SU-DHL-6 (cell line): ENCODE measurements at regions not wholly inside any gene's neighbourhood (a gene's known extent, or its start where the extent isn't known, plus 50 kb on each side); places are given as distances from the start of the nearest gene placed in this dataset.

Source experiments
- EZH2phosphoT487 ChIP-seq: fragments of 200-600 bp; sonication (generic), shearing (Covaris generic); conservative IDR thresholded peaks from 2 replicates; pipeline ENCODE4 v1.6.1; 2018; ENCODE audit warnings: mild to moderate bottlenecking, antibody characterized with exemption, low read length, moderate library complexity, mixed read lengths
- TF ChIP-seq, protein P1 (sequence below): fragments of 200-600 bp; sonication (generic); IDR thresholded peaks from one replicate; pipeline ENCODE4 v1.5.1; 2017; ENCODE audit warnings: antibody characterized with exemption, mild to moderate bottlenecking, low read length, moderate library complexity; ENCODE audit not compliant: insufficient read depth, poor library complexity, severe bottlenecking

DNA sequence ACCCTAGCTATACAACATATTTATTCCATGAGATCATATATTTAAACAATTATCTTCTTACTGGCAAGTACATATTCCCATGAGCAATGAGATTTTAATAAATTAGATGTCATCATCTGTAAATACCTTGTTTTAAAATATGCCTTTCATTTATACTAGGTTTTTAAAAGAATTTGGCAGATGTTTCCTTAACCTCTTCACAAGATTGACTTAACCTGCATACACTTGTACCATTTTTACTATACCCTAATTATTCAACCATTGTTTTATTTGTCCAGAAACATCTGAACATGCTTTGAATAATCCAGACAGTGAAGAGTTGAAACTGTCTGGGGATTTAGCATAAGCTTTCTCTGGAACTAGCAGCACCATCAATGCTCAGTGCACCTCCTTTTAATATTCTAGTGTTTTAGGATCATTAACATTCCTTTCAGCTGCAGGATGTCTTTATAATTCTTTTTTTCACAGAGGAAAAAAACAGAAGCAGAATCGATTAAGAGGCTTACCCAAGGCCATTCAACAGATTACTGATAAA lies 188.0 kb upstream of the TENT5A start:
- TF ChIP-seq, protein P1, sequence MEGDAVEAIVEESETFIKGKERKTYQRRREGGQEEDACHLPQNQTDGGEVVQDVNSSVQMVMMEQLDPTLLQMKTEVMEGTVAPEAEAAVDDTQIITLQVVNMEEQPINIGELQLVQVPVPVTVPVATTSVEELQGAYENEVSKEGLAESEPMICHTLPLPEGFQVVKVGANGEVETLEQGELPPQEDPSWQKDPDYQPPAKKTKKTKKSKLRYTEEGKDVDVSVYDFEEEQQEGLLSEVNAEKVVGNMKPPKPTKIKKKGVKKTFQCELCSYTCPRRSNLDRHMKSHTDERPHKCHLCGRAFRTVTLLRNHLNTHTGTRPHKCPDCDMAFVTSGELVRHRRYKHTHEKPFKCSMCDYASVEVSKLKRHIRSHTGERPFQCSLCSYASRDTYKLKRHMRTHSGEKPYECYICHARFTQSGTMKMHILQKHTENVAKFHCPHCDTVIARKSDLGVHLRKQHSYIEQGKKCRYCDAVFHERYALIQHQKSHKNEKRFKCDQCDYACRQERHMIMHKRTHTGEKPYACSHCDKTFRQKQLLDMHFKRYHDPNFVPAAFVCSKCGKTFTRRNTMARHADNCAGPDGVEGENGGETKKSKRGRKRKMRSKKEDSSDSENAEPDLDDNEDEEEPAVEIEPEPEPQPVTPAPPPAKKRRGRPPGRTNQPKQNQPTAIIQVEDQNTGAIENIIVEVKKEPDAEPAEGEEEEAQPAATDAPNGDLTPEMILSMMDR = no peak
- TF ChIP-seq EZH2phosphoT487 = no peak
